ENCODE measurements at regions not wholly inside any gene's neighbourhood (a gene's known extent, or its start where the extent isn't known, plus 50 kb on each side); places are given as distances from the start of the nearest gene placed in this dataset.

GRCh38 chr5:67543720-67544270 is 347.2 kb upstream of the CD180 start:
- peaks cover 16% of the 10 kb centered on the region for H3K4me1 Mint-ChIP-seq

DNA sequence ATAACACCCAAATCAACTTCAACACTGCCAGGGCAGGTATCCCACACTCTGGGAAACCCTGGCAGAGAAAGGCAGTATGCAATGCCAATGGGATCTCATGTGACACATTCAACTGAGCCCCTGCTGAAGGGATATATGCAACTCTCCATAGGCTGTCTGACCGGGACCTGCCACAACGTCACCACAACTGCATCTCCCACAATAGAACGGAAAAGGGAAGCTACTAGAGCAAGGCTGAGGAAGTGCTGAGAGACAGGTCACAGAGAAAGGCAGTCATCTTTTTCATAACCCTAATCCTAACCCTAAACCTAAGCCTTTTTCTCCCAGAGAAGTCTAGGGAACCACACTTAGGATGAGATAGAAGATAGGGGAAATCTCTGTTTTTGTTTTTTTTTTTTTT is 345.9 kb upstream of the CD180 start:
- Histone ChIP-seq H3K9ac (ENCODE audit: low read length) (no peak overlapping the region), H3K9me3 (ENCODE audit: control extremely low read depth in 1 of 3, control insufficient read depth in 2 of 3, insufficient read depth in 1 of 3, low read length in 2 of 3) (peaks cover 0 to 11% (median 0%) of the 10 kb centered on the region in 3 donors), H3K79me2 (ENCODE audit: control insufficient read depth, insufficient read depth, low read length) (no peaks in the 10 kb centered on the region), H3K27ac (ENCODE audit: low read length in 2 of 2) (no peak overlapping the region), H3K36me3 (replicated peaks in 1 of 2; ENCODE audit: control extremely low read depth in 1 of 2, control insufficient read depth in 1 of 2, extremely low read depth in 1 of 2, insufficient read depth in 2 of 2, low read length in 1 of 2) (no peaks in the 10 kb centered on the region), H3K27me3 (replicated peaks in 1 of 4; ENCODE audit: control extremely low read depth in 1 of 4, control insufficient read depth in 3 of 4, insufficient read depth in 4 of 4, low read length in 3 of 4) (no peaks in the 10 kb centered on the region), H3K4me2 (replicated peaks; ENCODE audit: low read depth, low read length, poor library complexity, severe bottlenecking) (no peak overlapping the region), H3K4me1 (ENCODE audit: control insufficient read depth in 2 of 2, insufficient read depth in 2 of 2, low read length in 2 of 2) (peaks cover 17 to 19% of the 10 kb centered on the region in 2 donors), H4K20me1 (ENCODE audit: control insufficient read depth, insufficient read depth, low read length, poor library complexity, severe bottlenecking) (no peaks in the 10 kb centered on the region), H2AFZ (ENCODE audit: insufficient read depth, low read depth, low read length, poor library complexity, severe bottlenecking) (no peak overlapping the region), H3K4me3 (ENCODE audit: control extremely low read depth in 1 of 5, extremely low read depth in 1 of 5, insufficient read depth in 1 of 5, low read depth in 2 of 5, low read length in 4 of 5) (no peak overlapping the region)
- Mint-ChIP-seq H3K4me3 (no peak overlapping the region), H3K27me3 (no peaks in the 10 kb centered on the region), H3K27ac (no peak overlapping the region), H3K9me3 (ENCODE audit: insufficient read depth) (no peaks in the 10 kb centered on the region), H3K4me1 (peaks cover 13% of the 10 kb centered on the region)
- TF ChIP-seq EZH2 (IDR thresholded peaks at IDR 0.05; ENCODE audit: borderline replicate concordance, insufficient read depth, low read depth, low read length, poor library complexity, severe bottlenecking), result no peak
- TF ChIP-seq CTCF (IDR thresholded peaks at IDR 0.05), result no peak
- ATAC-seq (ENCODE audit: low read depth) (no peak), DNase-seq (no peak)
- WGBS (ENCODE audit: insufficient coverage), result no CpG with 5 or more reads among the region's 3 CpGs
- CTCF ChIA-PET, result no interaction called here
- POLR2A ChIA-PET, result interaction anchor here (0.6 kb wide), 1 partner anchor 647 kb away, joined by 5 read pairs; no protein-coding TSS in a partner anchor
- intact Hi-C loops (cut with micrococcal nuclease), result no loop called here

More at GRCh38 chr5:67543720-67544270, 347.2 kb upstream of the CD180 start:
- ATAC-seq (ENCODE audit: low read depth) (no peak), DNase-seq (no peak)
- Histone ChIP-seq H3K4me3 (ENCODE audit: control extremely low read depth in 1 of 5, extremely low read depth in 1 of 5, insufficient read depth in 1 of 5, low read depth in 2 of 5, low read length in 4 of 5) (no peak overlapping the region), H3K4me1 (ENCODE audit: control insufficient read depth in 2 of 2, insufficient read depth in 2 of 2, low read length in 2 of 2) (peaks cover 12 to 13% of the 10 kb centered on the region in 2 donors), H2AFZ (ENCODE audit: insufficient read depth, low read depth, low read length, poor library complexity, severe bottlenecking) (no peak overlapping the region), H3K9ac (ENCODE audit: low read length) (no peak overlapping the region), H4K20me1 (ENCODE audit: control insufficient read depth, insufficient read depth, low read length, poor library complexity, severe bottlenecking) (no peaks in the 10 kb centered on the region), H3K36me3 (replicated peaks in 1 of 2; ENCODE audit: control extremely low read depth in 1 of 2, control insufficient read depth in 1 of 2, extremely low read depth in 1 of 2, insufficient read depth in 2 of 2, low read length in 1 of 2) (no peaks in the 10 kb centered on the region), H3K27ac (ENCODE audit: low read length in 2 of 2) (no peak overlapping the region), H3K4me2 (replicated peaks; ENCODE audit: low read depth, low read length, poor library complexity, severe bottlenecking) (no peak overlapping the region), H3K9me3 (ENCODE audit: control extremely low read depth in 1 of 3, control insufficient read depth in 2 of 3, insufficient read depth in 1 of 3, low read length in 2 of 3) (peaks cover 0 to 11% (median 0%) of the 10 kb centered on the region in 3 donors), H3K27me3 (replicated peaks in 1 of 4; ENCODE audit: control extremely low read depth in 1 of 4, control insufficient read depth in 3 of 4, insufficient read depth in 4 of 4, low read length in 3 of 4) (no peaks in the 10 kb centered on the region), H3K79me2 (ENCODE audit: control insufficient read depth, insufficient read depth, low read length) (no peaks in the 10 kb centered on the region)
- Mint-ChIP-seq H3K9me3 (ENCODE audit: insufficient read depth) (no peaks in the 10 kb centered on the region), H3K27ac (no peak overlapping the region), H3K4me3 (no peak overlapping the region), H3K27me3 (no peaks in the 10 kb centered on the region)
- intact Hi-C loops (cut with micrococcal nuclease), result no loop called here
- ChIA-PET POLR2A (no interaction called here), CTCF (interaction anchor here (0.5 kb wide), 1 partner anchor 629 kb away, joined by 3 read pairs; no protein-coding TSS in a partner anchor)
- 100% methylated on average over 4 of the region's 5 CpGs for WGBS (ENCODE audit: insufficient coverage)
- TF ChIP-seq CTCF (IDR thresholded peaks at IDR 0.05) (no peak), EZH2 (IDR thresholded peaks at IDR 0.05; ENCODE audit: borderline replicate concordance, insufficient read depth, low read depth, low read length, poor library complexity, severe bottlenecking) (no peak)

All from B cell (primary cell).